Activated CD4-positive, alpha-beta T cell treated with anti-CD3 and anti-CD28 coated beads, Interleukin-2, Interleukin-6, amounts not matched to agents 100 ng/mL and 50 ng/mL, durations not matched to agents 16 hours and 8 hours (primary cell): ENCODE measurements at regions not wholly inside any gene's neighbourhood (a gene's known extent, or its start where the extent isn't known, plus 50 kb on each side); places are given as distances from the start of the nearest gene placed in this dataset.

Experiments used
- DNase-seq: peaks from one replicate; pipeline ENCODE4 v3.0.0-alpha.2; 2020

DNA sequence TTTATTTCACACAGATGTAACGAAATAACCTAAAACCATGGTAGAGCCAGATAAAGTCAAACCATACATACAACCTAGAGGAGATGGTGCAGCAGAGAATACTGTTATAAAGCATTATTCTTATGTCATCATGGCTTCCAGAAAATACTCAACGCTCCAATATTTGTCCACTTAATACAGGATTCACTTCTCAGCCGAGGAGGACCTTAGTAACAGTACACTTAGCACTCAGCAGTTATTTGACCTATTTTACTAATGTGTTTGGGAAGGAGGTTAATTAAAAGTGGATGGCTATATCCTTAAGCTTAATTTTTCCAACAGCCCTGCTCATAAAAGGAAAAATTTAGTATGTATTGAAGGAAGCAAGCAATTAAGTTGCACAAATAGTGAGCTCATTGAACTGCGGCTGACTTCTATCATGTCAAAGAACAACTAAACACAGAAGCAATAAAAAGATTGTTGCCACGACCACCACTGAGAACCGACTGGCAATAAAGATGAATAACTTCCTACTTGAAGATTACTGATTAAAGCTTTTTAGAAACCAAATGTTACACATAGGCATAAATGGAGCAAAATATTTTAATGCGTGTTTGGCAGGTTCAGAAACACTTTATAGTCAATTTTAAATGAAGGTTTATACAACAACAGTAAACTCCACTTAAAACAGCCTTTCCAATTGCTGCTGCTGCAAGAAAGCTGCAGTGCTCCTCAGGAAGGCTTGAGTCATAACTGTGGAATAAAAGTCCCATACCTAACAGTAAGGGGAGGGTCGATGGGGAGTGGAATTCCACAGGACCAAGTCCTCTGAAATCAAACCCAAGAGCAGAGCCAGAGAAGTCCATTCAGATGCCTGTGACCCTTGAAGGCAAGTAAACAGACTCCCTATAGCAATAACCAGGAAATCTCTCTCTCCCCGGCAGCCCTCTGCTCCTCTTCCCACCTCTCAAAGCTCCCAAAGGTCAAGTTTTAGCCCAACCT lies 218.9 kb upstream of the CDKN3 start:
- DNase-seq: no peak

- peak; percentile 20 for DNase-seq
Observed at GRCh38 chr14:54182419-54183045, 214.3 kb upstream of the CDKN3 start.

DNA sequence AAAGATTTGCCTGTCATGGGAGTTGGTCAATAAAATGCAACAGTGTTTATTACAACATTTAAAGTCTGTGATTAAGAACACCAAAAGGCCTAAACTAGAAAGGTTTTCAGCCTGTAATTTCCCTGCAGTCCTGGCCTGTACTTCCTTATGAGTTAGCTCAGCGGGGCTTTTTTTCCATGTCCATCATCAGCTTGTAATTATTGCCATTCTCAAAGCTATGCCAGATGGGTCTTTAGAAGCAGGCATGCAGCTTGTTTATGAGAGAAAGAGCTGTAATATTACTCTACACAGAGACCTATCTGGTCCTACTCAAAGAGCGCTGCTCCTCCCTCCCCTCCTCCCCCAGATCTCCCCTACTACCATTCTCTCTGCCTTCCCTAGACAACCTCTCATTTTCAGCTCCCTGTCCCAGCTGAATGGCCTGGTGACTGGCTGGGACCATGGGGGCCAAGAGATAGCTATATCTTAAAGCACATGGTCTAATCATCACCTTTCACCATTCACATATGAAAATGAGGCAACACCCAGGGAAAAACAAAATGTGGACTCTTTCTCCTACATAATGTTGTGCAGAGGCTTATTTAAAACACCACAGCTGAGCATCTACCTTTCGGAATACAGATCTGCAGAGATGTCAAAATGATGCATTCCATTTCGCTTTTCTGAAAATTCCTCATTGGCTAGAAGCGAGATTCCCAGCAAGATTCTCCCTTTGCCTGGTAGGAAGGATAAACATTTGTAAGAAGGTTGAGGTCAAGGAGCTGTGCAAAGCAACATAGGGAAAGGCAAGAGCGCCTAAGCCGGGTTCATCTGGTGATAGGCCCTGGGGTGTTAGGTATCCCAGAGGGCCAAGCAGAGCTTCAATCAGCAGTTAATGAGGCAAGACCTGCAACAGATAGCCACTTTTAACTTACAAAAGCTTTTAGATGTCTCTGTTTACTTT lies 209.7 kb upstream of the CDKN3 start:
- DNase-seq: no peak

GRCh38 chr14:54188064-54188666 lies 208.6 kb upstream of the CDKN3 start:
- DNase-seq: no peak

- no peak for DNase-seq
Observed at GRCh38 chr14:54189333-54189732, 207.5 kb upstream of the CDKN3 start.

DNA sequence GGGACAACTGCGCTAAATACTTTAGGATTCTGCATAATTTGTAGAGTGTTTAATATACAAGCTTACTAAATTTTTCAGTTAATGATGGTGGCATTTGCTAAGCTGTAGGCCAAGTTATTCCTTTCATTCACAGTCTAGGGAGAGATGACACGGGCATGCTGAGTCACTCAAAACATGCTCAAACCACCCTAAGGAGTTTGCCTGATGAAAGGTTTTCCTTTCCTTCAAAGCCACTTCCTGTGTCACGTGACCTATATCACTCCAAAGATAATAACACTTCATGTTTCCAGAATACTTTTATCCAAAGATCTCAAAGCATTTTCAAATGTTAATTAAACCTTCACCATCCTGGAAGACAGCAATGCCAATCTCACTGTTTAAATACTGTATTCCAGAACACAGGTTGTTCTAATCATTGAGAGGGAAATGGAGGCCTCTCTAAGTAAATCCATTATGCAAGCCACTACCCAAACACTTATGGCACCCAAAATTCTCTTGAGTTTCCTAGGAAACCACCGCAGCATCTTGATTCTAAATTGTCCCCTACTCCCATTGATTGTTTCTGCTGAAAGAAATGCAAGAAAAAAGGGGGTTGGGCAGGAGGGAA lies 207.0 kb upstream of the CDKN3 start:
- DNase-seq: no peak

DNA sequence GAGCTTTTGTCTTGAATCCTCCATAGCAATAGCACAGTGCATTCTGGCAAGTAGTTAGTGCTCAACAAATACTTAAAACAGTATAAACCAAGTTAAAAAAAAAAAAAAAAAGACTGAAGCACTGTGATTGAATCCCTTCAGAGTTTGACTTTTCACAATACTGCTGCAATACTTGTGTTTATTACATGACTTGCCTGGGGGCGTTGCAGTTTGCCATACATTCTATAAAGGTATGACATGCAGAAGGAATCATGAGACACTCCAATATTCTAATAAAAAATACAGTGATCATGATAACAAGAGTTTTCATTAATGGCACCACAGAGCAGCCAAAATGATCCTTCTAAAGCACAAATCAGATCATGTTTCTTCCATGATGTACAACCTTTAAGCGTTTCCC lies 205.0 kb upstream of the CDKN3 start:
- DNase-seq: no peak

DNA sequence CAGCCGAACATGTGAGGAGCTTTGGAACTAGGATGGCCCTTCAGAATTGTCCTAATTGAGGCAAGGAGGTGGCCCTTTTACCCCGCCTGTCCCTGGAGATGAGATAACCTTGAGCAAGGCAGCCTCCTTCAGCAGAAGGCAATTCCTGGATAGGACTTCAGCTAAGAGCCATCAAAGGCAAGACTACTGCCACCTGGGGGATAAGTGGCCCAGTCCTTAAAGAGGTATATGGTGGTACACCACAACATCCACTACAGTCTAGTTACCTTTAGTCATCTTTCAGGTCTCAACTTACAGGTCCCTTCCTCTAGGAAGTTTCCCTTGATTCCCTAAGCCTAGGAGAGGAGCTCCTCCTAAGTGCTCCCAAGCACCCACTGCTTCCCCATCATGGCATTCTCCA lies 204.2 kb upstream of the CDKN3 start:
- no peak for DNase-seq

DNA sequence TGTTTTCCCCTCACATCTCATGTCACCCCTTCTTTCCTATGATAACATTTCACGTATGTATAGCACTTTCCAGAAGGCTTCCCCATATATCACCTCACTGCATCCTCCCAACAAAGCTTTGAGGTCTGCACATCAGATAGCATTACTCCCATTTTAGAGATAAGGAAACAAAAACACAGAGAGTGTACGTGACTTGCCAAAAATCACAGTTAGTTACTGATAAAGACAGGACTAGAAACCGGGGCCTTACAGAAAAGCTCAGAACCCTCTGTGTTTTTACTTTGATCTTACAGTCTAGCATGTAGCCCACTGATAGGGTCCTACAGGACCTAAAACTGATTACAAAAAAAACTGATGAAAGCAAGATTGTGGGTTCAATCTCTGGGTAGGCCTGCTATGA lies 202.9 kb upstream of the CDKN3 start:
- DNase-seq: no peak

DNA sequence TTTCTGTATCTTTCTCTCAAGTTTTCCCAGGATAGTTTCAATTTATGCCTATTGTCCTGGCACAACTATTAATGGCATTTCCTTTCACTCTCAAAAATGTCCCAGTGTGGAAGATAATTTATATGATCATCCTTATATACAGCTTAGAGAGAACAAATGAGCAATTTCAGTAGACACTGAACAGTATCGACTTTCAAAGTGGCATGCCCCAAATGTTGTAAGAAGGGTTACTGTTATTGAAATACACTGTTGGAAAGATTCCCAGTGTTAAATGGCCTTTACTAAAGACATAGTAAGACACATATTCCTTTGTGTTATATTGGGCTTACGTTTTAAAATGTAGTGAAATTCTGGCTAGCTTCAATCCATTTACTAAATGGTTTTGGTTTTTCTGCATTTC lies 202.3 kb upstream of the CDKN3 start:
- no peak for DNase-seq

DNA sequence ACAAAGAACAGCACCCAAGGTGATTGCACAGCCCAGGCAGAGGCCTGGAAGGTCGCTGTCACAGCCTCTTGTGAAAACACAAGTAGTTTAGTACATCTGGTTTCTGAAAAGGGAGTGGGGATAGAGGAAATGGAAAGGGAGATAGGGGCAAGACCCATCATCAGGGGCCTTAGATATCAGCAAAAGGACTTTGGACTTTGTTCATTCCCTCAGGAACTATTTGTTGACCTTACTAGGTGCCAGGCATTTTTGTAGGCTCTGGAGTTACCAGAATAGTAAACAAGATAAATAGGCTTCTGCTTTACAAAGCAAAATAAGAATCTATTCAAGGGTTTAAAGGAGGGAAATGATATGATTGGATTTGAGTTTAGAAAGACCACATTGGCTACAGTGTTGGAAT lies 199.4 kb upstream of the CDKN3 start:
- no peak for DNase-seq

GRCh38 chr14:54200726-54201125 lies 196.1 kb upstream of the CDKN3 start:
- DNase-seq: peak; percentile 22

DNA sequence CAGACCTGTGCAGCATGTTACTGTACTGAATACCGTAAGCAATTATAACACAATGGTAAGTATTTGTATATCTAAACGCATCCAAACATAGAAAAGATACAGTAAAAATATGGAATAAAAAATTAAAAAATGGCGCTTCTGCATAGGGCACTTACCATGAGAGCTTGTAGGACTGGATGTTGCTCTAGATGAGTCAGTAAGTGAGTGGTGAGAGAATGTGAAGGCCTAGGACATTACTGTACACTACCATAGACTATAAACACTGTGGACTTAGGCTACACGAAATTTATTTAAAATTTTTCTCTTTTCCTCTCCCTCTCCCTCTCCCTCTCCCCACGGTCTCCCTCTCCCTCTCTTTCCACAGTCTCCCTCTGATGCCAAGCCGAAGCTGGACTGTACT lies 194.5 kb upstream of the CDKN3 start:
- no peak for DNase-seq

- no peak for DNase-seq
Observed at GRCh38 chr14:54206516-54206915, 190.3 kb upstream of the CDKN3 start.

GRCh38 chr14:54207075-54207474 lies 189.7 kb upstream of the CDKN3 start:
- no peak for DNase-seq

DNA sequence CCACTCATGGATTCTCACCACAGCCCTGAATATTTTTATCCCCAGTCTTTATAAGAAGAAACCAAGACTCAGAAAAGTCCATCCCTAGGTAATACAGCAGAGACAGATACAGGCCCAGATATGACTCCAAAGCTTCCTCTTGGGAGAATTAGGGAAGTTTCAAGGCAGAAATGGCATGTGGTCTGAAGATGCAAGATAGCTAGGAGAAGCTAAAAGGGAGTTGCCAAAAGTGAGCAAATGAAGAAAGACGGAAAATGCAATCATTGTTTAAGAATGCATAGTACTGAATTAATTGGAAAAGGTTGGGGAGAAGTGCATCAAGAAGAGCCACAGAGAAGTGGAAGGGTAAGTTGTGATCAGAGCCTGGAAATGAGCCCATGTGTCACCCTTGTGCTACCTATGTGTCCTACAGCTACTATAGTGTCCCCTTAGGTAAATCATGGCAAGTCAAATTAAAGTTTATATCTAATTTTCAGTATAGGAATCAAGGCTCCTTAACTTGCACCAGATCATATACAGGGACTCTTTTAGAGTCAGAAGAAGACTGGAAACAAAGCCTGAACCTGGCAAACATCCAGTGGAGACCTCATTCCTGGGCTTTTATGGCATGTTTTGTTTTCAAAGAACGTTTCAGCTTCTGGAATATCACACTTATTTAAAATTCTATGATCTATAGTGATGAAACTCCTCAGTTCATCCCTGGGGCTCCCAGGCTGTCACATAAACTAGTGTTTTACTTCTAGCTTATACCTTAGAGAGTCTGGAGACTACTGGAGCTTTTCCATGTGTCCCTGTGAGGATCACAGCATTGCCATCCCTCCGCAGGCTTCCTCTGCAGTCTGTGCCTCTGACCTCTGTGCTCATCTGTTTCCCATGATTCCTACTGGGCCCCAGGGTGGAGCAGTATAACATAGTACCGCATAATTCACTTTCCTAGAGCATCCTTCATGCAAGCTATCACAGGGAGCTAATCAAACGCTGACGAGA lies 189.0 kb upstream of the CDKN3 start:
- no peak for DNase-seq

- no peak for DNase-seq
Observed at GRCh38 chr14:54208751-54209150, 188.1 kb upstream of the CDKN3 start.

DNA sequence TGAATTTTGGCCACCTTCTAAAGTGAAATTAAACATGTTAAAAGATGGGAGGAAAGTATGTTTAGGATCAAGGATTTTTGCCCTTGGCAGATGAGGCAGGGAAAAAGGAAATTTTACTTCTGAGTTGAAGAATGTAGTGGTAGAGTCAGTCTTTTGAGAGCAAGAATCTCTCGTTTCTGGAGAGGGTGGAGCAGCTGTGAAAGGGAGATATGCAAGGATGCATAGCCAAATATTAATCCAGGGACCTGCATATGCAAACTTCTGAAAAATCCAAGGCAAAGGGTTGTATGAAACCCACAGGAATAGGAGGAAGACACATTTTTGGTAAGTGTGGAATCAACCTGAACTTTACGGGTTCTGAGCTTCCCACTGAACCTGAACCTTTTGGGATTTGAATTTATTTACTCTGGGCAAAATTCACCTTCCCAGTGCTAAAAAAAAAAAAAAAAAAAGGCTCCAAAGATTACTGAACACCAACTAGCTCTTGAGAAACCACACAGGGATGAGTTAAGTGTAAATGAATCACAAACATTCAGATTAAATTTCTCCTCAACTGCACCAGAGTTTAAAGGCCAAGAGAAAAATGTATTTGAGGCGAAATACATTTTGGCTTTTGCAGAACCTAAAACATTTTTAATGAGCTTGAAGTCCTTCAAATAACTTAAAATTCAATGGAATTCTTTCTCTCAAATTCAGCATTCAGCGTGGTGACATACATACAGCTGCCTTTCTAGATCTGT lies 187.1 kb upstream of the CDKN3 start:
- DNase-seq: no peak

GRCh38 chr14:54211551-54212308 lies 185.1 kb upstream of the CDKN3 start:
- no peak for DNase-seq

- DNase-seq: no peak
Observed at GRCh38 chr14:54213536-54213935, 183.3 kb upstream of the CDKN3 start.
